GM12878 (cell line): ENCODE measurements at regions not wholly inside any gene's neighbourhood (a gene's known extent, or its start where the extent isn't known, plus 50 kb on each side); places are given as distances from the start of the nearest gene placed in this dataset.

Experiments used
- CUX1 ChIP-seq: IDR thresholded peaks from 2 replicates; pipeline ENCODE4 v1.6.1; 2012; ENCODE audit warnings: improper control_type of control experiment, low read depth, low read length; ENCODE audit not compliant: insufficient replicate concordance
- ESRRA ChIP-seq: IDR thresholded peaks from 2 replicates; pipeline ENCODE4 v1.6.1; 2012; ENCODE audit warnings: mild to moderate bottlenecking, low read length, improper control_type of control experiment
- MEF2B ChIP-seq: fragments of 450-650 bp; IDR thresholded peaks from 2 replicates; pipeline ENCODE4 v1.6.1; 2018; ENCODE audit warnings: mild to moderate bottlenecking, moderate library complexity; ENCODE audit not compliant: partially characterized antibody, poor library complexity, severe bottlenecking
- NBN ChIP-seq: fragments of 450-650 bp; IDR thresholded peaks from 2 replicates; pipeline ENCODE4 v1.6.1; 2016
- TAF1 ChIP-seq: IDR thresholded peaks from 2 replicates; pipeline ENCODE4 v1.6.1; 2011; ENCODE audit warnings: mild to moderate bottlenecking, low read depth, low read length, borderline replicate concordance
- ZBTB40 ChIP-seq: fragments of 450-650 bp; IDR thresholded peaks from 2 replicates; pipeline ENCODE4 v1.6.1; 2016; ENCODE audit warnings: mild to moderate bottlenecking, moderate library complexity, borderline replicate concordance

- TF ChIP-seq ZBTB40 = no peak
- TF ChIP-seq CUX1 = no peak
- no peak for TF ChIP-seq TAF1
- no peak for TF ChIP-seq NBN
- TF ChIP-seq ESRRA = no peak
- no peak for TF ChIP-seq MEF2B
These were observed 562.1 kb downstream of the DACH1 start (continued) for GRCh38 chr13:71304861-71305260.
